ENCODE measurements at regions not wholly inside any gene's neighbourhood (a gene's known extent, or its start where the extent isn't known, plus 50 kb on each side); places are given as distances from the start of the nearest gene placed in this dataset.
"Not testable (repeated sequence)": the region's sequence is repeated elsewhere in the genome, so short reads cannot be mapped to it uniquely, and the experiment has no call there.

- DNase-seq = no peak
Observed at GRCh38 chr2:5203134-5203755, 488.9 kb upstream of the SOX11 start.

- DNase-seq = not testable (repeated sequence)
Observed at GRCh38 chr2:5206742-5207141, 485.4 kb upstream of the SOX11 start.

GRCh38 chr2:5215989-5216607 is 476.1 kb upstream of the SOX11 start:
- DNase-seq = no peak

GRCh38 chr2:5227062-5227699 is 465.0 kb upstream of the SOX11 start:
- DNase-seq = no peak

- DNase-seq = no peak
Observed at GRCh38 chr2:5229574-5229973, 462.6 kb upstream of the SOX11 start.

- DNase-seq = no peak
Observed at GRCh38 chr2:5230444-5230843, 461.7 kb upstream of the SOX11 start.

- no peak for DNase-seq
Observed at GRCh38 chr2:5230855-5231254, 461.3 kb upstream of the SOX11 start.

- DNase-seq = no peak
Observed at GRCh38 chr2:5231287-5231686, 460.9 kb upstream of the SOX11 start.

- no peak for DNase-seq
Observed at GRCh38 chr2:5234563-5234962, 457.6 kb upstream of the SOX11 start.

- DNase-seq = no peak
Observed at GRCh38 chr2:5235701-5236100, 456.5 kb upstream of the SOX11 start.

- DNase-seq = no peak
Observed at GRCh38 chr2:5236249-5236648, 455.9 kb upstream of the SOX11 start.

- no peak for DNase-seq
Observed at GRCh38 chr2:5242751-5243150, 449.4 kb upstream of the SOX11 start.

GRCh38 chr2:5250482-5250881 is 441.7 kb upstream of the SOX11 start:
- DNase-seq = no peak

- no peak for DNase-seq
Observed at GRCh38 chr2:5253263-5253662, 438.9 kb upstream of the SOX11 start.

GRCh38 chr2:5254791-5255332 is 437.3 kb upstream of the SOX11 start:
- no peak for DNase-seq

GRCh38 chr2:5263291-5263690 is 428.9 kb upstream of the SOX11 start:
- DNase-seq = no peak

- no peak for DNase-seq
Observed at GRCh38 chr2:5264361-5264760, 427.8 kb upstream of the SOX11 start.

GRCh38 chr2:5285061-5285460 is 407.1 kb upstream of the SOX11 start:
- DNase-seq = no peak

GRCh38 chr2:5285872-5286769 is 406.1 kb upstream of the SOX11 start:
- DNase-seq = no peak

- DNase-seq = no peak
Observed at GRCh38 chr2:5287558-5288334, 404.4 kb upstream of the SOX11 start.

- DNase-seq = no peak
Observed at GRCh38 chr2:5290900-5291546, 401.2 kb upstream of the SOX11 start.

- DNase-seq = no peak
Observed at GRCh38 chr2:5304640-5305039, 387.5 kb upstream of the SOX11 start.
